ENCODE measurements at regions not wholly inside any gene's neighbourhood (a gene's known extent, or its start where the extent isn't known, plus 50 kb on each side); places are given as distances from the start of the nearest gene placed in this dataset.

GRCh38 chr10:4654496-4654895, 171.5 kb upstream of the AKR1E2 start:
- TF ChIP-seq EZH2 (IDR thresholded peaks at IDR 0.05; ENCODE audit: borderline replicate concordance, low read depth, low read length, severe bottlenecking) (no peak), CTCF (IDR thresholded peaks at IDR 0.05; ENCODE audit: extremely low read depth in 1 of 2, insufficient read depth in 1 of 2, low read depth in 1 of 2, low read length in 2 of 2) (no peak), MAX (IDR thresholded peaks at IDR 0.05; ENCODE audit: insufficient read depth, insufficient read length) (no peak), MYC (IDR thresholded peaks at IDR 0.05; ENCODE audit: low read depth, low read length) (no peak), POLR2A (IDR thresholded peaks at IDR 0.05; ENCODE audit: low read depth, low read length) (no peak)
